SK-N-MC (cell line): ENCODE measurements at regions not wholly inside any gene's neighbourhood (a gene's known extent, or its start where the extent isn't known, plus 50 kb on each side); places are given as distances from the start of the nearest gene placed in this dataset.

Experiments
- EZH2 ChIP-seq: fragments of 200-600 bp; sonication (generic); IDR thresholded peaks from one replicate; pipeline ENCODE4 v1.6.1; 2017; ENCODE audit warnings: antibody characterized with exemption
- POLR2AphosphoS5 ChIP-seq: IDR thresholded peaks from 2 replicates; pipeline ENCODE4 v1.6.1; 2012; ENCODE audit warnings: mild to moderate bottlenecking, low read depth, low read length, borderline replicate concordance

DNA sequence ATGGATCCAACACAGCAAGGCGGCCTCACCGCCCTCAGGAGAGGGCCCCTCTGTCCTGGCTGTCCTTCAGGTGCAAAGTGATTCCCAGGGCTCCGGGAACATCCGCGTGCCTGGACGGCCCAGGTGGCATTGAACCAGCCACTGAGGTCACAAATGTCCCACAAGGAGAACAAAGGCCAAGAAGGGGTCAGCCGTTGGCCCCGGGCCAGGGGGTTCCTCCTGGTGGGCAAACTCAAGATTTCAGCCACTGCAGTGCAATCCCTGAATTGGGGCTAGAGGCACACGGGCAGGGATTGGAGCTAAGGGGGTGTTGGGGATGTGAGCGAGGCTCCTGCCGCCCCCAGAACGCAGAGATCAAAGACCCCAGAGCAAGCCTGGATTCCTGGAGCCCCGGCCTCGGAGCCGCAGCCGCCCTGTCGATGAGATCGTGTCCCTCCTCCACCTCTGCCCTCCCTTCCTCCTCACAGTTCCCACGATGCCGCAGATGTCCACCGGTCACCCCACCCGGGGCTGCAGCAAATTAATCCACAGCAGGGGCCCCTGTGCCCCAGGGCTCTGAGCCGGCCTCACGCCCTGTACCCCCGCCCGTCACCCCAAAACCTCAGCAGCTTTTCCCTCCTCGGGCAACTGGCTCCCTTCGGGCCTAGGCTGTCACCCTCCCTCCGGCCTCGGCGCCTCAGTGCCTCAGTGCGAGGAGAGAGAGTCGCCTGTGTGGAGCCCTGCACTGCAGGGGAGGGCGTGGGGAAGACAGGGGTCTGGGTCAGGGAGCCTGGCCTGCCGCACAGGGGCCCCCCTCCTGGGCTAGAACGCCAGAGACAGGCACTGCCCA is 56.7 kb upstream of the GALNT9 start:
- TF ChIP-seq EZH2 (no peak), POLR2AphosphoS5 (no peak)
